GM21367 (cell line): ENCODE measurements at regions not wholly inside any gene's neighbourhood (a gene's known extent, or its start where the extent isn't known, plus 50 kb on each side); places are given as distances from the start of the nearest gene placed in this dataset.

ENCODE experiments used
- ATAC-seq: cut with Tn5 transposase; IDR thresholded peaks from one replicate; pipeline ENCODE4 v1.9.1; 2021; ENCODE audit not compliant: unreplicated experiment

GRCh38 chr17:72338304-72338703 lies 217.5 kb downstream of the SOX9 start:
- ATAC-seq = no peak

DNA sequence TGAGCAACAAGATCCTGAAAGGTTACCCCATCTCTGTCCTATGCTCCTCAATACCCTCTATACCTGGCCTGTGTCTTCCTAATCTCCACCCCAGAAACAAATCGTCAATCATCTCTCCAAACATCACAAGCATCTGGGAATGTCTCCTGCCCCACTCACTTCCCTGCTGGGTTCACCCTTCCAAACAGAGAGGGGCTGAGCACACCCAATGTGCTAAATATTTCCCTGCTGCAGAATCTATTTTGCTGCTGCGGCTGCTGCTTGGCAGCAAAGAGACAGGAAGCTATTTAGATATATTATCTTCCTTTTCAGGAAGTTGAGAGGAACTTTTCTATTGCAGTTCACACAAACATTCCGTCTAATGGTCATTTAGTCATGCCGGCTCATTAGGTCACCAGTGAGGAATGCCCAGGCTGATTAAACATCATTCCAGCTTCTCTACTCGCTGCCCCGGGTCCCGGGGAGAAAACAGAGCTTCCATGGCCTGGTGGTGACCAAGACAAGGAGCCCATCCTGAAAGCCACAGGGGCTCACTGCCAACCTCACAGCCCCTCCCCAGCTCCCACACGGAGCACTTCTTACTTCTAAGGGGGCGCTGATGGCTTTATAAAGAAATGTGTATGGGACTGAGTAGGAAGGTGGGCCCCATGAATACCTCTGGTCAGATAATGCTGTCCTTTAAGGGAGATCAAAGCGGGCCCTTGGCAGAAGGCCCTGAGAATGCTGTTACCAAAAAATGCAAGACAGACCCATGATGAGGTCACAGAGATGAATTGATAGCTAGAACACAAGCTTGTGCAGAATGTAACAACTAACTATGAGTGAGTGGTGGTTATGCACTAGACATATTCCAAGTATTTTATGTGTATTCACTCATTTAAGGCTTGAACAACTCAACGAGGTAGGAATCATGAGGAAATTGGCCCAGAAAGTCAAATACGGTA lies 218.3 kb downstream of the SOX9 start:
- ATAC-seq = no peak

DNA sequence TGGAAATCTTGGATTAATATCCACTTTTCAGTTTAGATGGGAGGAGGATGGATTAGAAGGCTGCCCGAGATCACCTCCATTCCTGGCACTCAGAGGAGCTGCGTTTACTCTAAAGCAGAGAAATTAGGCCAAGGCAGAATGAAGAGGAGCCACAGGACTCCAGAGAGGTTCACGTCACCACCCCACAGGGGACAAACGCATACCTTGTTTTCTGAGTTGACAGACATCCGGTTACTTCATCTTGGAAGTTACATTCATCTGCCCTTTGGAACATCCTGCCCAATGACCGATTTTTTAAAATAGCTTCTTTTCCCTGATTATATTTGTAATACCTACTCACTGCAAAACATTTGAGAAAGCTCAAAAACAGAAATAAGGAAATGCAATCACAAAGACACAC lies 220.0 kb downstream of the SOX9 start:
- ATAC-seq = no peak

GRCh38 chr17:72342061-72342460 lies 221.2 kb downstream of the SOX9 start:
- no peak for ATAC-seq

DNA sequence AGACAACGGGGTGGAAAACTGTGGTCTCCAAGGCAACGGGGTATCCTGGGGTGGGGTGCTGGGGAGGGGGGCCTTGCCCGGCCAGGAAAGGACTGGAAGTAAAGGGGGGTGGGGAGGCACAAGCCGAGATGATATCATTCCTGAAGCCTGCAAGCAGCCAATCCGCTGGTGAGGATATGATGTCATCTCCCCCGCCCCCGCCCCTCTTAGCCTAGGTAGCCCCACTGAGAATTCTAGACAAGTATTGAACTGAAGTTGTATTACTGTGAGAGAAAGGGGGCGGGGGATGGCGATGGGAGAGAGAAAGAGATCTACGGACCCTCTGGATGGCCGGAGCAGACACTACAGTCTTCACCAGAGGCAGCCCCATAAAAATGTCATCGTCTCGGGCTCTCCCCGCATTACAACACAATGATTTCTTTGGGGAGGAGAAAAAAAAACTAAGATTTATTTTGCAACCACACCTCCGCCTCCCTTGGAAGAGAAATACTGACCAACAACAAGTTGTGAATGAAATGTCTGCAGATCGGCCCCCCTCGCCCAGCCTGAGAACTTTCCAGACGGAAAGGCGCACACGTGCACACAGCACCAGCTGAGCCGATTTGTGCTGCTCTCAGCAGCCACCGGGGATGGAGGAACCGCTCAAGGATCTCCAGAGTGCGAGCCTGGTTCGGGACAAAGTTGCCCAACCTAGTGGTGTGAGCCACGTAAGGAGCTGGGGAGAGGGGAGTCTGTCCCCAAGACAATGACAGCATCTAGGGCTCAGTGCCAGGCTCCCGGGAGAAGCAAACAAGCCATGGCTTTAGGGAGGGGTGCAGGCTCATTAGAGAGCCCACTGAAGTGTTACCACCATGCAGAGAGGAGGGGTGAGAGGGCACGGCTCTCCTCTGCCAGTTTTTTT lies 222.1 kb downstream of the SOX9 start:
- ATAC-seq = no peak

DNA sequence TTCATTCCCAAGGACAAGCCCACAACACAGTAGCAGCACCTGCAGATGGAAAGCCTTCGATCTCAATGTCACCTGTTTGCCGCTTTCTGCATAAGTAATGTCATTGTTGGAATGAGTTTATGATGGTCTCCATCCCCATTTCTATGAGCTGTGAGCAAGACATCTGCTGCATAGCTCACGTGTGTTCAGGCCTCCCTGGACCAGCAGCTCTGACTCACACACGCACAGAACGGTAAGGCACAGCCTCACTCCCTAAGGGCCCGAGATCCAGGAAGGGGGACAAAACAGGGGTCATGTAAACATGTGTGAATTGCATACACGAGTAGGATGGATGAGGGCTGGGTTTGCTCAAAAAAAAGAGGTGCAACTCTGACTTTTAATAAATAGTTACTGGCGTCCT lies 223.1 kb downstream of the SOX9 start:
- no peak for ATAC-seq

DNA sequence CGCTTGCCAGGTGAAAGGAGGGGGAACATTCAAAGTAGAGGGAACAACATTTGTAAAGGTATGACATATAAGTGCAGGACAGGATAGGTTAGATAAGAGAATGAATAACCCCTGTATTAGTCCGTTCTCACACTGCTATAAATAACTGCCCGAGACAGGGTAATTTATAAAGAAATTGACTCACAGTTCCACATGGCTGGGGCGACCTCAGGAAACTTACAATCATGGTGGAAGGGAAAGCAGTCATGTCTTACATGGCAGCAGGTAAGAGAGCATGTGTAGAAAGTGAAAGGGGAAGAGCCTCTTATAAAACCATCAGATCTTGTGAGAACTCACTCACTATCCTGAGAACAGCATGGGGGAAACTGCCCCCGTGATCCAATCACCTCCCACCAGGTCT lies 223.8 kb downstream of the SOX9 start:
- ATAC-seq = no peak

GRCh38 chr17:72345088-72345487 lies 224.3 kb downstream of the SOX9 start:
- no peak for ATAC-seq

- ATAC-seq = no peak
Observed at GRCh38 chr17:72345536-72345935, 224.7 kb downstream of the SOX9 start.

DNA sequence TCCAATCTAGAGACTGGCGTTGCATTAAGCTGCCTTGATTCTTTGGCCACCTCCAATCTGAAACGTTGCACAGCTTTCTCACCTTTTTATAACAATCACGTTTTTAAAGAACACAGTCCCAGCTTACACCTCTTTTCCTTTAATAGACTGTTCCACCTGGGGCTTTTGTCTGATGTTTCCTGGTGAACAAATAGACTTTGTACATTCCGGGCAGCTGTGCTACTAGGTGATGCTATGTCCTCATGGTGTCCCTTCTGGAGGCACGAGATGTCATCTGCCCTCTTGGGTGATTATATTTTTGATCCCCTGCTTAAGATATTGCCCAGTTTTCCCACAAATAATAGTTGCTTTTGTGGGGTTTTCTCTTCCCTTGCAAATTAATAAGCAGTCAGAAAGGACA lies 225.5 kb downstream of the SOX9 start:
- ATAC-seq = no peak

- no peak for ATAC-seq
Observed at GRCh38 chr17:72349011-72349410, 228.2 kb downstream of the SOX9 start.

- no peak for ATAC-seq
Observed at GRCh38 chr17:72349491-72349995, 228.7 kb downstream of the SOX9 start.

DNA sequence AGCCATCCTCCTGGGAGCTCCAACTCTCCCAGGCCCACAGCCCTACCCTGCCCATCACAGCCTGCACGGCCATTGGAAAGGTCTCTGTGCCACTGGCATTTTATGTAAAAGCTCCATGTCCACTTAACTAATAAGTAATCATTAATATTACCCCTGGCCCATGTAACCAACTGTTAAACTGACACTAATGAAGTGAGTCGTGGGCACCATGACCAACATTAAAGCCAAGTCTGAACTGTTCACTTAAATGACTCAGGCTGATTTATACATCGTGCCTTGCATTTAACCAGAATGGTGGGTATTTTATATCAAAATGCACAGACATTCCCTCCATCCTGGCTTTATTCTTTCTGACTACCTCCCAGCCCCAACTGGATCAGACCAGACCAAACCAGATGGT lies 229.3 kb downstream of the SOX9 start:
- no peak for ATAC-seq

GRCh38 chr17:72351365-72351764 lies 230.5 kb downstream of the SOX9 start:
- ATAC-seq = no peak

DNA sequence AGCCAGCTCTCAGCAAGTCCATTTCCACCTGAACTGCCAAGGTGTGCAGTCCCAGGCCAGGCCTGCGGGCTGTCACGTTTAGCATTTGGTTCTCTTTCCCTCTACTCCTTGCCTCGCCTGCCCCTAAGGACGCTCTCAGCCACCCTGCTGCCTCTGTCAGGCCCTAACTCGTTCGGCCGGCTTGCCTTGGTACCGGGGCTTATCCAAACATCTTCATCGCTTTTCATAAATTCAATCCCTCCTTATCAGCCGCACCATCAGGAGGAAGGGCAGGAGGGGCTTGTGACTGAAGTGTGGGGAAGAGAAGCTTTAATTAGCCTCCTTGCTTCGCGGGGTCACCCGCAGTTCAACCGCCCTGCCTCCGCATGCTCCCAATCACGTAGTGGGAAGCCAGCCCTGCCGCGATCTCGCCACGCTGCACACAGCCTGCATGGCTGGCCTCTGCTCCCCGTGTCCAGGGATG lies 231.1 kb downstream of the SOX9 start:
- ATAC-seq = no peak

- ATAC-seq = no peak
Observed at GRCh38 chr17:72353502-72353901, 232.7 kb downstream of the SOX9 start.

- no peak for ATAC-seq
Observed at GRCh38 chr17:72354071-72354470, 233.3 kb downstream of the SOX9 start.

GRCh38 chr17:72357764-72358365 lies 237.0 kb downstream of the SOX9 start:
- no peak for ATAC-seq

- no peak for ATAC-seq
Observed at GRCh38 chr17:72358465-72358864, 237.6 kb downstream of the SOX9 start.

DNA sequence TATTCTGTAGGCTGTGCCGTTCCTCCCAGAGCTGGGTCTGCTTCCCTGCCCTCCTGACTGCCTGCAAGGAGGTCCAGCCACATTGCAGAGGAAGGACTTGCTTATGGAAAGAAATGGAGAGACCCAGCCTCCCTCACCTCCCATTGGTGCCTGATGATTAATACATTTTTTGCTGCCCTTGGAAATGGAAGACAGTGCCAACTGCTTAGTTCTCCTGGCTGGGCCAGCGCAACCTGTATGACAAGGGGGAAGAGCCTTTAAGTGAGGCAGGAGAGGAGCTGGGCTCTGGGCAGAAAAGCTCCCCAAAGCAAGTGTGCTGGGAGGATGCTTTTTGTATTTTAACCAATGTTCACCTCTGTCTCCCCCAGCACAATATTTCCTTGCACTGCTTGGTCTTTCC lies 238.5 kb downstream of the SOX9 start:
- no peak for ATAC-seq

DNA sequence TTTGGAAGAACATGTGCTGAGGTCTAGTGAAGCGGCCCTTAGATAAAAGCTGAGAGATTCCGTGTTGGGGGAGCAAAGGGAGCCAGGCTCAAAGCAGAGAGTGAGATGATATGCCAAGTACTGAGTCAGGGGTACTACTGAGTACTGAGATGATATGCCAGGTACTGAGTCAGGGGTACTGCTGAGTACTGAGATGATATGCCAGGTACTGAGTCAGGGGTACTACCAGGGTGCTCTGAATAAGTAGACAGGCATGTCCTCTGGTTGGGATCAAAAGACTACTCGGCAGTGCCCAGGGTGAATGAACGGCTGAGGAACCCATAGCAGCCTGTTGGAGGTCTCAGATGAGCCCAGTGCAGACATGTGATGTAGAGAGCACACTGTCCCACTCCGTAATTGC lies 239.0 kb downstream of the SOX9 start:
- no peak for ATAC-seq
